ENCODE measurements at regions not wholly inside any gene's neighbourhood (a gene's known extent, or its start where the extent isn't known, plus 50 kb on each side); places are given as distances from the start of the nearest gene placed in this dataset.

DNA sequence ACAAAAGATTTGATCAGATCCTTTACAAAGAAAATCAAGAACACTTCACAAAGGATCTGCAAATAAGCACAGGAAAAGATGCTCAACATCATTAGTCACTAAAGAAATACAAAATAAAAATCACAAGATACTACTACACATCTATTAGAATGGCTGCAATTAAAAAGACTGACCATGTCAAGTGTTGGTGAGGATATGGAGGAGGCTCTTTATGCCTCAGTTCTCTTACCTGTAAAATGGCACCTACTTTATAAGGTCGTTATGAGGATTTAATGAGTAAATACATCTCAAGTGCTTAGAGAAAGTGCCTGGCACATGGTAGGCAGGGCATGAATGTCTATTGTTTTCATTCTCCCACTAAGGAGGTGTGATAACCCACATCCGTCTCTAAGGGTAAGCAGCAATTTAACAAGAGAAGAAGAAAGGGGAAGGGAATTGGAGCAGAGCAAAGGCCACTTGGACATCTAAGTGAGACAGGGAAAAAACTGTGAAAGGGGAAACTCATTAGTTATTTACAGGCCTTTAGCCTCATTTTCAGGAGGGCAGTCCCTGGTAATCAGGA lies 157.5 kb upstream of the NFE2L3 start:
- H3K4me3 ChIP-seq (ENCODE audit: low read depth, low read length) = no peak overlapping the region

DNA sequence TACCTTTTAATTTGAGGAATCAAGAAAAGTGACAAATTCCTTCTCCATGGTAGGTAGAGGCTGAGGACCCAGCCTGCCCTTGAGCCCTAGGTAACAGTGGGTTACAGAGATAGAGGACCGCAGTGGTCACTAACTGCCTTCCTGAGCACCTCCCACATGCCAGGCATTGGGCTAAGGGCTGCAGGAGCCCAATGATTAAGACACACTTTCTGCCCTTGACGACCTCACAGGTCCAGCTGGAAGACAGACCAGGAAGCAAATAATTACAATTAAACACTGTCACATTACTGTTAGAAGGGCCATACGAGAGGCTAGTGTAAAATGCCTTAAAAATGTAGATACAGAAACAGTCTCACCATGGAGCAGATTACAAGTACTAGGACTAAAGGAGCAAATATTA lies 156.8 kb upstream of the NFE2L3 start:
- no peak overlapping the region for H3K4me3 ChIP-seq (ENCODE audit: low read depth, low read length)

DNA sequence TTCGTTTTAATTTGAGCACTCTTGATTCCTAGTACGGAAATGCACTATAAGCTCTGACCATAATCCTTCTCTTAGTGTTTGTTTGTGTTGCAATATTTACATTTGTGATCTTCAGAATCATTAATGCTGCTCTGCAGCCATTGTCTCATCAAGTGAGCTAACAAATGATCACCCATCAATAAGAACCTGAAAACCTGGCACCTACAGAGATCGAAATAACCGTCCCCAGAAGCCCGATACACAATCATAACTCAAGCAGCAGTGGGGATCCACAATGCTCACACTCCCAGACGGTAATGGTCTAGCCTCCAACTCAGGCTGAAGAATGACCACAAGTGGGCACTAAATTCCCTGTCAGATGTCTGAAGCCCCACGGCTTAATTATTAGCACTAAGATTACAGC lies 156.0 kb upstream of the NFE2L3 start:
- H3K4me3 ChIP-seq (ENCODE audit: low read depth, low read length) = no peak overlapping the region

DNA sequence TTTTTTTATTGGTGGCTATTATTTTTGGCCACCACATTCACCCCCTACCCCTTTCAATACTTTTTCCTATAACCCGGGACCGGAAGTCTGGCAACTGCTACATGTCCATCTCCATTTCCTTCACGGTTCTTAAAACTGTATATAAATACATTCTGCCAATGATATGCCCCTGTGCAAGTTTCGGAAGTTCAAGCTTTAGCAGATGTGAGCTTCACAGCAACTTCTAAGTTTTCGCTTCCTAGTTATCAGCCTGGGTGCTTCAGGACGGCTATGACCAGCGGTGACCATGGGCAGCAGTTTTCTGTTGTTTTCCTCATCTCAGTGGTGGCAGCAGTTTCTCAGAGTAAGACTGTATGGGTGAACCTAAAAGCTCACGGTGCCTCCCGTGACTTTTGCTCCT lies 153.5 kb upstream of the NFE2L3 start:
- no peak overlapping the region for H3K4me3 ChIP-seq (ENCODE audit: low read depth, low read length)

DNA sequence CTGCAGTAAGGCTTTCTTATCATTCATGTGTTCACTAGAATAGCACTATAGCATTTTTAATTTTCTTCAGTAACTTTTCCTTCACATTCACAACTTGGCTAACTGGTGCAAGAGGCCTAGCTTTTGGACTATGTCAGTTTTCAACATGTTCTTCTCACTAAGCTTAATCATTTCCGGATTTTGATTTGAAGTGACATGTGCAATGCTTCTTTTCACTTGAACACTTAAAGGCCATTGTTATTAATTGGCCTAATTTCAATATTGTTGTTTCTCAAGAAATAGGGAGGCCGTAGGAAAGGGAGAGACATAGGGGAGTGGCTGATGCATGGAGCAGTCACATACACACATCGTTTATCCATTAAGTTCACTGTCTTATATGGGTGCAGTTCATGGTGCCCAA lies 151.2 kb upstream of the NFE2L3 start:
- H3K4me3 ChIP-seq (ENCODE audit: low read depth, low read length) = no peak overlapping the region

DNA sequence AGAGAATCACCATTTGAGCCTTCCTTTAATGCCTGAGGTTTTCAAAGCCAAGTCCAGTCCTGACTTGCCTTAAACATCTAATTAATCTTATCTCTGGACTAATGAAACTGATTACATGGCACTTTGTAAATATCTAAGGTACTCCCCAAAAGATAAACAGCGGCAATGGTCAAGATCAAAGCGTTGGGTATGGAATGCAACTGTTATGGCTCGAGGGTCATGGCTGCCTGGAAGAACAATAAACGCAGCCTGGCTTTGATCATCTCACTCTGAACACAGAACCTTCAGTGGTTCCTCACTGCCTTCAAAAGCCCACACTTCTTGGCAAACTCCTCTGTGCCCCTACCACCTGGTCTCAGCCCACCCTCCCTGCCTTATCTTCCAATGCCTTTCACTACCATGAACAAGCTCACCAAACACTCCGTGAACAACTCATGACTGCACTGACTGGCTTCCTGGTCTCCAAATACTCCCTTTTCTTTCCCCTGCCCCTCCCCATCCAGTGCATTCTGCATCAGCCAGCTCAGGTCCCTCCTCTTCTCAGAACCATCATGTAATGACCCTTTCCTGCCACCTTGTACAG lies 150.2 kb upstream of the NFE2L3 start:
- no peak overlapping the region for H3K4me3 ChIP-seq (ENCODE audit: low read depth, low read length)

DNA sequence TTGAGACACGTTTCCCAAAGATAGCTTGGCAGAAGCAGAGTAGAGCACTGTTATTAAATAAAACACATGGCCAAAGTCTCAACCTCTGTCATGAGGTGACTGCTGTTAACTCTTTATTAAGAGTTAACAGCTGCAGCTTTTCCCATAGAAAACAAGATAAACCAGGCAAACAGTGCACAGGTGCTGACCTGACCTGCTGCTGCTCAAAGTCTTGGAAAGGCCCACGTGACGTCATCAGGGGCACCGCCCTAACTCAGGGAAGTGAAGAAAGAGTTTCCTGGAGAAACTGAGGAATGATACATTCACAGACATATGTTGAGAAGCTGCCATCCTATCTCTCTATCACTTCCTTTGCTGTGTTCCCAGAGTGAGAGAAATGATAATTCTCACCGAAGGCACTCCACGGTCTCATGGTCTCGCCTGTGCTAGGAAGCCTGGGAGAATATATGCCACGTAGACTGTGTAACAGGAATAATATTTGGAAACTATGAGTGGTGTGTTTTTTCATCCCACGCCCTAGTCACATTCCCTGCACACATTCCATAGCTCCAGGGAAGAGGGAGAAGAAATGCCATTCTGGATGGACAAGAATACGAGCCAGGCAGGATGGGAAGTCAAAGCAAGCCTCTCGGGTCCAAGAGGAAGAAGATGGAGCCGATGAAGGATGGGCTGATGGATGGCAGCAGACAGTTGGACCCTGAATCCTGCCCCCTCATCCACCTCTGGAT lies 146.2 kb upstream of the NFE2L3 start:
- no peak overlapping the region for H3K4me3 ChIP-seq (ENCODE audit: low read depth, low read length)

DNA sequence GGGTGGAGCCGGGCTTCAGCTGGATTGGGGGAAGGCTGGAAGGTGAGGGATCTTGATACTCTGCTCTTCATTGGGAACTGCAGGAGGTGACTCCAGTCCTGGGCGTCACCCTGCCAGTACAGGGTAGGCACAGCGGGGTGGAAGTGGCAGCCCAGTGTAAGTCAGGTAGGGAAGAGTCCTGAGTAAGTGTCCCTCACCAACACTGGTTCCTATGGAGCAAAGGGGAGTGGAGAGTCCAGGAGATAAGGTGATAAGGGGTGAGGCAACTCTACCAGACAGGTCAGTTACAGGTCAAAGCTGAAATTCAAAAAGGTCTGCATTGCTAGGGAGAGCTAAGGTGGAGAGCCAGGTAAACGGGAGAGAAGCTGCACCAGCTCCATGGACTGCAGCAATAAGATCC lies 145.6 kb upstream of the NFE2L3 start:
- no peak overlapping the region for H3K4me3 ChIP-seq (ENCODE audit: low read depth, low read length)

DNA sequence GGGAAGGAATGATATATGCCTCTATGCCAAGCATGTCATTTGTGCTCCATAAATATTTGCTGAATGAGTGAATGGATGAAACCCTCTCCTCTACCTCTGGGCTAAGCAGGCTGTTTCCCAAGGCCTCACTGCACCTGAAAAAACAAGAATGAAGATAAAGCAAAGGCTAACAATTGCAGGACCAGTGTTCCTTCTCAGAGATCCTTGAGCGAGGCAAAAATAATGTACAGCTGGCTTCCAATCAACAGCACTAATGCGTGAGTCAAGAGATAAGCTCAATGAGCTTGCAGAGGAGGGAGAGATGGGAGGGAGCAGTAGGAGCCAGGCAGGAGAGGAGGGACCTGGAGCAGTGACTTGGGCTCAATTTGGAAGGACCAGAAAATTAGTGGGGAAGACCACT lies 144.5 kb upstream of the NFE2L3 start:
- H3K4me3 ChIP-seq (ENCODE audit: low read depth, low read length) = no peak overlapping the region

DNA sequence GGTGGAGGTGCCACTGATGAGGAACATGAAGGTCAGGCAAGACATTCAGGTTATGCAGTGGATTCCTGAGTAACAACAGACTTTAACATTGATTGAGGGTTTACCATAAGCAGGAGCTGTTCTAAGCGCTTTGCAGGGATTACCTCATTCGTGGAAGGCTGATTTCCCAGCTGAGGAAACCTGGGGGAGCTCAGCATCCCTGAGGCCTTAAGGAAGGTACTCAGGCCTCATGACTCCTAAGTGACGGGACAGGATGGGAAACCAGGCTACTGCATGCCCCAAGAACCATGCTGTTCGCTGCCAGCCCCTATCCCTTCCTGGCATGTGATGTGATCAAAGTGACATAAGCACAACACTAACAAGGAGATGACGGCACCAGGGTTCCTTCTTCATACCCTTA lies 143.6 kb upstream of the NFE2L3 start:
- no peak overlapping the region for H3K4me3 ChIP-seq (ENCODE audit: low read depth, low read length)

DNA sequence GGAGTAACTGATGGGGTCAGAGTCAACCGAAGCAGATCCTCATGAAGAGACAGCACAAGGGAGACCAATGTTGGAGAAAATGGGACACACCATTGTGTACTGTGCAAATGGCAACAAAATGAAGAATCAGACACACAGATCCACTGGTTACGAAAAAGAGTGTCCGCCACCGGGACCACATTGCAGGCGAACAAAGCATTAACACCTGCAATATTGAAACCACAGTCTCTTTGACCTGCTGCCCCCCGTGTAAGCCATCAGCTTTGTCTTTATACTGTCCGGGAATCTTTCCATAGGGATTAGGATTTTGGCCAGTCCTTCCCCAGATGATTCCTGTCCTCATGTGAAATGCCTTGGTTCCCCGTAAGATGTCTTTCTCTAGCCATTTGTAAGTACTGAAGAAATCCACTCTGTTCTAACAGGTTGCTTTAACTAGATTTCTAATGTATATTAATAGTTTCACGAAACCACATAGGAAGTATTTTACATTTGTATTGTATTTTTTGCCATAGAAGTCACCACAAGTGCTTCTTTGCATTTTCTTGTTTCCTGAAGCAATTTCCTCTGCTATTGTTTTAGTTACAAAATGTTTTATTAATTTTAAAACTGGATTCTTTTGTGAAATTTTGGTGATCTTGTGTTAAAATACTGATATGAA lies 140.8 kb upstream of the NFE2L3 start:
- no peak overlapping the region for H3K4me3 ChIP-seq (ENCODE audit: low read depth, low read length)

DNA sequence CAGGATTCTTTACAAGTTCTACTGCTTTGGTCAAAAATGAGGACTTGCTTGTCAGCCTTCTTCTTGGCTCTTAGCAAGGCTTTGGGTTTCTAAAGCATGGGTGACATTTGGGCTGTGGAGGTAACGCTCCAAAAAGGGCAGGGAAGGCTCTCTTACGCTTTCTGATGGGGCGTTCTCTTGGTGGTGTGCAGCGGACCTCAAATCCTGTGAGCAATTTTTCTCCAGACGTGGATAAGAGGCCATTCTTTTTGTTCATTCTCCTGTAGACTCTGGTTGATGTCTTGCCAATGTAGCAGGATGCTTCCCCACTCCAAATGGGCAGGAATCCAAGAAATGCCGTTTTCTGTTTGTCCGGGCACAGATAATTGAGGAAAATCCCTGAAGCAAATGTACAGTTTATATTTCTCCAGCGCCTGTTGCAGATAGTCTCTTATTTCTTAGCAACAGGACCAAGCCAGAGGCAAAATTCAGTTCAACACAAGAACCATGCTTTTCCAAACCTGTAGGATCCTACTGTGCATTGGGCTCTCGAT lies 138.4 kb upstream of the NFE2L3 start:
- no peak overlapping the region for H3K4me3 ChIP-seq (ENCODE audit: low read depth, low read length)

DNA sequence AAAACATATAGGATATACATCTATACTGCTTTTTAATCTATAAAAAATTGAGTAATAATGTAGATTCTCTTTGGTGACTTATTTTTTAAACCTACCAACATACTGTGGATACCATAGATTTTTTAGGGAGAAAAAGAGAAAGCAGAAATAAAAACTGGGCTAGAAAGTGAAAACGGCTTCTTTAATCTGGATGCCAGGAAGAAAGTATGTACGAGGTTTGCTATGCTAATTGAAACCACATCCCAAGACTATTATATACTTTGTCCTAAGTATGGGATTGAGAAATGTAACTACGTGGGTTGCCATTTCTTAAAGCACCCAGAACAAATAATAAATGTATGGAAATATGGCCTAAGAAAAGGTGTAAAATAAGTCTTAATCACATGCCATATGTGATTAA lies 129.0 kb upstream of the NFE2L3 start:
- H3K4me3 ChIP-seq (ENCODE audit: low read depth, low read length) = no peak overlapping the region

DNA sequence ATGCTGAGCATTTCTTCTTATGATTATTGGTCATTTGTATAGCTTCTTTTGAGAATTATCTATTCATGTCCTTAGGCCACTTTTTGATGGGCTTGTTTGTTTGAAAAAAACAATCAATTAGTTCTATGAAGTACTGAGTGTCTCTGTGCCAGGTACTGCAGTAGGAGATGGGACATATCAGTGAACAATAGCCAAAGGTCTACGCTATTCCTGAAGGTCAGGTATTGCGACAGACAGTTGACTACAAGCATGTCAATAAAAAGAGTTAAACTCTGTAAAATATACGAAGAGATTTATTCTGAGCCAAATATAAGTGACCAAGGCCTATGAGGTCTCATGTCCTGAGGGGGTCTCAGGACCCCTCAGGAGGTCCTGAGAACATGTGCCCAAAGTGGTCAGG lies 122.1 kb upstream of the NFE2L3 start:
- no peak overlapping the region for H3K4me3 ChIP-seq (ENCODE audit: low read depth, low read length)

DNA sequence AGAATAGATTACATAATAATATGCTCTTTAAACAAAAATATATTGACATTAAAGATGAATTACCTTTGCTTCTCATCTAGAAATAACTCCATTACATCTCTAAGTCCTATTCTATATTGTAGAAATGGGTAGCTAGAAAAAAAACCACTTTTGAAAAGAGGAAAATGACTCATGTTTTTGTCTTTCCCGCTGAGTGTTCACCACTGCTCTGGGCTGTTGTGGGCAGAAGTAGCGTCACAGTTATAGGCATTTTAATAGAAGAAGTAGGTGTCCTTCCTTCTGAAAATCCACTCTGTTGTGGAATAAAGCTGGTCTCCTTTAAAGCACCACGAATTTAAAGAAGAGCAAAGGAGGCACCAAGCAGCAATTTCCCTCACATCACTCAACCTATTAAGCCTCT lies 117.6 kb upstream of the NFE2L3 start:
- no peak overlapping the region for H3K4me3 ChIP-seq (ENCODE audit: low read depth, low read length)

DNA sequence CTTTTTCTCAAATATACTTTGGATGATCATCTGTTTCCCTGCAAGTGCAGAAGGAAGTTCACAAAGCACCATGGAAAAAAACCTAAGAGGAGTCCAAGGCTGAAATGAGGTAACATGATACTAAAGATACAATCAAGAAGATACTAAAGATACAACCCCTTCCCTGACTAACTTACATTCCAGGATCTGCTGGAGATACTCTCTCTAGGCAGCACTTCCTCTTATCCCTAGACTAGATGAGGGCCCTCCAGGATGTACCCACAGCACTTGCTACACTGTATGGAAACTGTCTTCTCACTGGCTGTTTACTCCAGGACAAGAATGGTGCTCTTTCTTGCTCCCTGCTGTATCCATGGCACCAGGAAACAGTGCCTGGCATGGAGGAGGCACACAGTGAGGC lies 116.4 kb upstream of the NFE2L3 start:
- H3K4me3 ChIP-seq (ENCODE audit: low read depth, low read length) = no peak overlapping the region

DNA sequence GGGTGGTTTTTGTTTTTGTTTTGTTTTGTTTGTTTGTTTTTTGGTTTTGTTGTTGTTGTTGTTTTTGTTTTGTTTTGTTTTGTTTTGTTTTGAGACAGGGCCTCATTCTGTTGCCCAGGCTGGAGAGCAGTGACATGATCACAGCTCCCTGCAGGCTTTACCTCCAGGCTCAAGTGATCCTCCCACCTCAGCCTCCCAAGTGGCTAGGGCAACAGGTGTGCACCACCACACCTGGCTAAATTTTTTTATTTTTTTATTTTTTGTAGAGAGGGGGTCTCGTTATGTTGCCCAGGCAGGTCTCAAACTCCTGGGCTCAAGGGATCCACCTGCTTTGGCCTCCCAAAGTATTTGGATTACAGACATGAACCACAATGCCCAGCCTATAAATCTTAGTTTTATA lies 115.9 kb upstream of the NFE2L3 start:
- H3K4me3 ChIP-seq (ENCODE audit: low read depth, low read length) = no peak overlapping the region

DNA sequence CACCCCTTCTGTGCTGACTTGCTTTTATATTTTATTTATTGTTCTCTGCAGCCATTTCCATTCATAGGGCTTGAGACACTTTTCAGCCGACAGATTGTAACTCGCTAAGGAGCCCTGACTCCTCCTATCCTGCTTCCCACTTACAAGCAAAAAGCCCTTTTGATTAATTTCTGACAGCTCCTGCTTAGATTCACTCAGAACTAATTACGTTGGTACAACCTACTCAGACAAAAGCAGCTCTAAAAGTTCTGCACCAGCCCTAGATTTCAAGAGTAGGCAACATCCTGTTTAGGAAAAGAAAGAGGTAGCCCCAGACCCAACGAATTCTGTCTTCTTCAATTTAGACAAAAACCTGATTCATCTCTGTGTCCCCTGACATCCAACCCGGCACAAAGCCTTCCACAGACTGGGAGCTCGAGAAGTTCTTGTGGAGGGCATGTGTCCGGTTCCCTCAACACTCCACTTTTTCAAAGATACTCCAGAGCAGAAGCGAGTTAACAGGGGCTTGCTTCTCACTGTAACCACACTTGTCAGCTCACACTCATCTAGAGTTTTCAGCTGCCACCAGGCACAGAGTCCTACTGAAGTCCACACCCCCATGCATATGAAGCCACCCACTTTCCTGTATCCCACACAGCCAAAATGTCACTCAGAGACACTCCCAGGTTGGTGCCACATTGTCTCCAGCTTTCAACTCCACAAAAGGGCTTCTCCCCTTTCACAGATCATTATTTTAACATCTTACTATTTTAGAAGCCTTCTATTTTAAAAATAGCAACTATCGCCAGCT lies 113.6 kb upstream of the NFE2L3 start:
- no peak overlapping the region for H3K4me3 ChIP-seq (ENCODE audit: low read depth, low read length)

DNA sequence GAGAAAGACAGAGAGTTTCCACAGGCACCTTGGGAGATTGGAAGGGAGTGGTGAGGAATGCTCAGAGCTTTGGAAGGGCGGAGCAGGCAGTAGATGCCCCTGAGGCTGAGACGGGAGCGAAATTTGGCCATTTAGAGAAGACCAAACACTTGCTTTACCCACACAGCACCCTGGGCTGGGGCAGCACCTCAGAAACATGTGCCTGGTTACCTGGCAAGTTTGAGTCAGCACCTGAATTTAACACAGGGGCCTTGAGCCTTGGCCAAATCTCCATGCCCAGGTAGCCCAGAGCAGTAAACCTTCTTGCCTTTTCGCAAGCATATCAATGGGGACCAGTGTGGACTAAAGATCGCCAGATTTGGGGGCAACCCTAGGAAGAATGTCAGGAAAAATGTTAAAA lies 111.9 kb upstream of the NFE2L3 start:
- H3K4me3 ChIP-seq (ENCODE audit: low read depth, low read length) = no peak overlapping the region

DNA sequence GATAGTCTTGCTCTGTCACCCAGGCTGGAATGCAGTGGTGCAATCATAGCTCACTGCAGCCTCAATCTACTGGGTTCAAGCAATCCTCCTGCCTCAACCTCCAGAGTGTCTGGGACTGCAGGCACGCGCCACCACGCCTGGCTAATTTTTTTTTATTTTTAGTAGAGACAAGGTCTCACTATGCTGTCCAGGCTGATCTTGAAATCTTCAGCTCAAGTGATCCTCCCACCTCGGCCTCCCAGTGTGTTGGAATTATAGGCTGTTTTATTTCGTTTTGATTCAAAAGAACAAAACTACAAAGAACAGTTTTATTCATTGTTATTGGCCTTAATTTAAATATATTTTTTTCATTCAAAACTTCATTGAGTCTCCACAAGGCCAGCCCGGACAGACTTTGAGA lies 109.8 kb upstream of the NFE2L3 start:
- no peak overlapping the region for H3K4me3 ChIP-seq (ENCODE audit: low read depth, low read length)

DNA sequence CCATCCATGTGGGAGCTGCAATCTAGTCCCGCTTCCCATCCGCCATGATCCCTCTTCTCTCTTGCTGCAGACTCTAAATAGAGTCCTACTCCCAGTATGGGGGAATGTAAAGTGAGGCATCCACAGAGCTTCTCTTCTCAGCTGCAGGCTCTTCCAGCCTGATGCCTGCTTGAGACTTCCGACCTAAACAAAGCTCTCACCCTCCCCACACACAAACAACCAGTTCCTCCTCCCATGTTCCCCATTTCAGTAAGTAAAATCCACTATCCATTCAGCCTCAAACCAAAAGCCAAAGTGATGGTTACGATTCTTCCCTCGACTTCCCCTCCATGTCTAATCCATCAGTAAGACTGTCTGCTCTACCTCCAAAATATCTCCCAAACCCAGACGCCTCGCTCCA lies 108.2 kb upstream of the NFE2L3 start:
- H3K4me3 ChIP-seq (ENCODE audit: low read depth, low read length) = no peak overlapping the region

All from iPS-11a (cell line).